GM18507 (cell line): ENCODE measurements at regions not wholly inside any gene's neighbourhood (a gene's known extent, or its start where the extent isn't known, plus 50 kb on each side); places are given as distances from the start of the nearest gene placed in this dataset.

Experiments
- DNase-seq: peaks from one replicate; pipeline ENCODE4 v3.0.0; 2011; ENCODE audit warnings: low read depth; ENCODE audit not compliant: insufficient read length; ENCODE audit errors: extremely low spot score
- FAIRE-seq: peaks from 2 replicates; lab custom pipeline; 2011; peaks lifted over from hg19 to GRCh38; lab: Jason Lieb, UNC

DNA sequence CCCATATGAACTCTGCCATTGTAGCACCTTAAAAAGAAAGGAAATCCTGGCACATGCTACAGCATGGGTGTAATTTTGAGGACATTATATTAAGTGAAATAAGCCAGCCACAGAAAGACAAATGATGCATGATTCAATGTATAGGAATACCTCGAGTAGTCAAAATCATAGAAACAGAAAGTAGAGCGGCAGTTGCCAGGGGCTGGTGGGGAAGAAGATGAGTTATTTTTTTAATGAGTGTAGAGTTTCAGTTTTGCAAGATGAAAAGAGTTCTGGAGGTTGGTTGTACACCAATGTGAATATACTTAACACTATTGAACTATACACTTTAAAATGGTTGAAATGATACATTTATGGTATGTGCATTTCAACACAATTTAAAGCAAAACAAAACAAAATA is 133.0 kb downstream of the ZDHHC21 start:
- DNase-seq, result no peak
- no peak for FAIRE-seq

DNA sequence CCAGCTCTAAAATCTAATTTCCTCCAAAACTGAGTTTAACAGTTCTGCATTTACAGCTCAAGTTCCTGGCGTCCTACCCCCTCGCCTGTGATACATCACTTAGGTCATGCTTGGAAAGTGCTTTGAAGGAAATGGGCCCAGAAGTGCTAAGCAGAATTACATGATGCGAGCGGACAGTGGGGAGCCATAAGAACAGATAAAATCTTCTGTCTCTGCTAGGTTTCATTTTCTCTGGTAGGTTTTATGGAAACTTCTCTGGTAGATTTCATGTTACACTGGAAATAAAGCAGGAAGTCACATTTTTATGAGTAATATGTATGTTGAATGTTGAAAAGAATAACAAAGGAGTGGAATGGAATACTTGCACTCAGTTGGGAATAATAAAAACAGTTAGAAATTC is 138.3 kb downstream of the ZDHHC21 start:
- DNase-seq (no peak), FAIRE-seq (no peak)

DNA sequence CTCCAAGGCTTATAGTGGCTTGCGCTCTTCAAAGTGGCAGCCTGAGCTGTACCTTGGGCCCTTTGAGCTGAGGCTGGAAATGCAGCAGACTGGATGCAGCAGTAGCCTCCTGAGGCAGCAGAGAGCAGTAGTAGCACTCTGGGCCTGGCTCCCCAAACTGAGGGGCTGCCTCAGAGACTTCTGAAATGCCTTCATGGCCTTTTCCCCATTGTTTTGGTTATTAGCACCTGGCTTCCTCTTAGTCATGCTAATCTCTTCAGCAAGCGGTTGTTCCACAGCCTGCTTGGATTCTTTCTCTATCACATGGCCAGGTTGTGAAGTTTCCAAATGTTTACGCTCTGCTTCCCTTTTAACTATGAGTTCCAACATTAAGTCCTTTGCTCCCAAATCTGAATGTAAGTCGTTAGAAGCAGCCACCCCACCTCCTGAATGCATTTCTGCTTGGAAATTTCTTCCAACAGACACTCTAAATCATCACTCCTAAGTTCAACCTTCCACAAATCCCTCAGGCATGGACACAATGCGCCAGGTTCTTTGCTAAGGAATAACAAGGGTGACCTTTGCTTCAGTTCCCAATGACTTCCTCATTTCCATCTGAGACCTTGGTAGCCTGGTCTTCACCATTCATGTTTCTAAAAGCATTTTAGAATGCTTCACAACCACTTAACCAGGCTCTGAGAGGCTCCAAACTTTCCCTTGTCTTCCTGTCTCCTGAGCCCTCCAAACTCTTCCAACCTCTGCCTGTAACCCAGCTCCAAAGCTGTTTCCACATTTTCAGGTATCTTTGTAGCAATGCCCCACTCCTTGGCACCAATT is 145.8 kb downstream of the ZDHHC21 start:
- FAIRE-seq, result no peak

DNA sequence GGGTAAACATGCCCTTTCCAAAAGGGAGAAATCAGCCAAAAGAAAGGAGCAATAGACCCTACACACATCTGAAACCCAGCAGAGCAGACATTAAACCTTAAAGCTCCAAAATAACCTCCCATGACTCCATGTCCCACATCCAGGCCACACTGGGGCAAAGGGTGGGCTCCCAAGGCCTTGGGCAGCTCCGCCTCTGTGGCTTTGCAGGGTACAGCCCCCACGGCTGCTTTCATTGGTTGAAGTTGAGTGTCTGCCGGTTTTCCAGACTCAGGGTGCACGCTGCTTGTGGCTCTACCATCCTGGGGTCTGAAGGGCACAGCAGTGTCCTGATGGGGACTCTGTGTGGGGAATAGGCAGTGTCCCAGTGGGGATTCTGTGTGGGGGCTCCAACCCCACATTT is 146.5 kb downstream of the ZDHHC21 start:
- no peak for FAIRE-seq
- DNase-seq, result no peak

More for the DNA sequence above, 145.8 kb downstream of the ZDHHC21 start:
- no peak for DNase-seq

DNA sequence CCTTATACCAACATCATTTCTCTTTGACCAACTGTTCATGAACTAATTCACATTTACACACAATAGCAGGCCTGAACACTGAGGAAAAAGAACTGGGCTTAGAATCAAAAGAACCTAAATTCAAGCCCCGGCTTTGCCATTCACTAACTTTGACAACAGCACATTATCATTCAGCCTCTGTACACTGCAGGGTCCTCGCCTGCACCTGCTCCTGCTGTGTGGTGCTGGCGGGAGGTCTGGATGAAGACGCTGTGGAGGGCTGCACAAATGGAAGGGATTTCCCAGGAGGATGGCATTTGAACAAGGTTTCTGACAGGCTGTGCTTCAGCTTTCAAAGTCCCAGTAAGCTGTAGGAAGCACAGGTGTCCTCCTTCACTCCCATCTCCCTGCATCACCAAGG is 151.2 kb downstream of the ZDHHC21 start:
- no peak for FAIRE-seq

DNA sequence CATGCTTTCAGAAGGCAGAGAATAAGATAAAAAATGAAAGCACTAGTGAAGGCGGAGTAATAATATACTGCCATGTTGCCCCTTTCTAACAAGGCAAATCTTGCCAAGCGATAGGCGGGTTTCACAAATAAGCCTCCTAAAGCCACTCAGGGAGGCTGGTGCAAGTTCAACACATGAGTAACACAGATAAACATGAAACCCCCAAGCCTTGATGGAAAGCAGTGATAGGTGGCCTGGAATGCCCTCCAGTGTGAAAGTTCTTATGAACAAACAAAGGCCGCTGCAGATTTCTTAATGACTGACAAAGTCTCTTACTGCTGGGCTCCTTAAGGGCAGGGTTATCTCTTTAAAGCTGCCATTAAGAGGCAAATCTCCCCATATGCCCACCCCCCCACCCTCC is 154.7 kb downstream of the ZDHHC21 start:
- FAIRE-seq, result no peak
- DNase-seq, result no peak

More for the DNA sequence above, 151.2 kb downstream of the ZDHHC21 start:
- no peak for DNase-seq

DNA sequence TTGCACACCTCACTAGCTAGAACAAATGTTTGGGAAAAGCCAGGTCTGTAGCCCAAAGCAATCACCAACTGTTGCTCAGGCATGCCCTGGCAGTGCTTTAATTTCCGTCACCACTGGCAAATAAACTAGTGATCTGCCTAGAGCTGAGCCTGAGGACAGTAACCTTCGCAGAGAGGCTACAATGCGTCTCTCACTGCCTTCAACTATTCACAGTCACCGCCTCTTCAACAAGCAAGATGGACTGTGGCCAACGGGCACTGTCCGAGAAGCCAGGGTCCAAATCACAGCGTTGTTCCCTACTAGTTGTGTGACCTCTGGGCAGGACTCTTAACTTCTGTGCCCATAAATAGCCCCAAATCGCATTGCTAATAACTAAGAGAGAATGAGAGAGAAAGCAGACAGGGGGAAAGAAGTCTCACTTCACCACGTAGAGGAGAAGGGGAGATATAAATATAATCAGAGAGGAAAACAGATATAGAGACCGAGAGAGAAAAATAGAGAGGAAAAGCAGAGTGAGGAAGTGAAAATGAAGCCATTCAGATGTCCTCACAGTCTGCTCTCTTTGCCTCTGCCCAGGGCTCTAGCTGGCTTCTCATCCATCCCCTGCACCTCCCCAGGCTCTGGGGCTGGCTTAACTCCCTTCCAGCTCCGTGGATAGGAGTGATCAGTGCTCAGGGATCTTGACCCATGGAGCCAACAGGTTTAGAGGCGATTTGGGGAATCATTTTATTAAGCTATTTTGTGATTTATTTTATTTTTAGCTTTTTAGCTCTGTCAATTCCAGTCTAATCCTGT is 157.9 kb downstream of the ZDHHC21 start:
- no peak for FAIRE-seq

DNA sequence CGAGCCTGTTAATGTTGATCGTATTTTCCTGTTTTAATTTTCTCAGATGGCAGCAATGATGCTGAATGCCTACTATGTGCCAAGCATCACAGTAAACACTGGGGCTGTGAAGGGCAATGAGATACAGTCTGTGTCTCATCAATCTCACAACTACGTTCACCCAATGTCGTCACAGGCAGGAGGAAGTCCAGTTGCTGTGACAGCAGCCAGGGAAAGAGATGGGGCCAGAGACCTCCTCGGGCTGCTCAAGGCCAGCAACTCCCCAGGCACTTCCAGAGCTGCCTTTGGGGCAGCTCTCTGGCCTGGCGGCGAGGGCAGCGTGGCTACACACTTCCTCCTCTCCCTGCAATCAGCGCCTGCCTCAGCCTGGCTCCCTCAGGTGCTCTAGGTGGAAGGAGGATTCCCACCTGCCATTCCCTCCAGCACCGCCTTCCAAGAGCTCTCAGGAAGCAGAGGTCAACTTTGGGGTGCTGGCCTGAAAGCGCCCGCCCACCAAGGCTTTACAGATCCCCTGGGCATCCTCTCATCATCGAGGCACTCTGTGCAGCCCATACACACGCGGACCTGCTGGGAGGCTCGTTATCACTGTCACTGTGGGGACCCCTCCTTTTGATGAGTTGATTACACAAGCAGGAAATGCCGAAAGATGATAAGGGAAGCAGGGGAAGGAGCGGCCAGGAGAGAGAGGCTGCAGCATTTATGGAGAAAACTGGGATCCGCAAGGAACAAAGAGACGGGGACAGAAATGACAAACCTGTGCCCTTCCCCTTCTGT is 159.2 kb downstream of the ZDHHC21 start:
- FAIRE-seq (no peak), DNase-seq (no peak)

More for the DNA sequence above, 157.9 kb downstream of the ZDHHC21 start:
- no peak for DNase-seq

DNA sequence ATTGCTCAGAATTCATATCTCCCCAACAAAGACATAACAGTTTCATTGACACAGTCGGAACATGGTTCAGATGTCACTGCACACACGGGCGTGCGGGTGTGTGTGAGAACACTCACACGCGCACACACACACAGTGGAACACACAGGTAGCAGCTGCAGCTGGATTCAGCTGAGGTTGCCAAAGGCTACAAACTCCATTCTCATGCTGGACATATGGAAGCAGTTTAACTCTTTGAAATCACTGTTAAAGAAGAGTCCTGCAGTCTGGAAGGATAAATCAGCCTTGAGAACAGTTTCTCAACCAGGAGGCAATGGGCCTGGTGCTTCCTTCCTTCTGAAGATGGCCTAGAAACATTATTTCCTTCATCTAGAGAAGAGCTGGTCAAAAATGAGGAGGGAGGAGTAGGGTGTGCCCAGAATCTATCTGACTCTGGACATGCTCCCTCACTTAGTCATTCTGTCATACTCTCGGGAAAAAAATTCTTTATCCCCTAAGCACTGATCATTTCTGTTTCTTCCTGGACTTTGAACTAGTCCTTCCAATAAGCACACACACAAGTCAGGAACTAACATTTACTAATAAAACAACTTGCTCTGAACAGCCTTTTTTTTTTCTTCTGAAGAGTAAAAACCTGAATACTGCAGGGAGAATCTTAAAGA is 160.6 kb downstream of the ZDHHC21 start:
- FAIRE-seq (no peak), DNase-seq (no peak)

DNA sequence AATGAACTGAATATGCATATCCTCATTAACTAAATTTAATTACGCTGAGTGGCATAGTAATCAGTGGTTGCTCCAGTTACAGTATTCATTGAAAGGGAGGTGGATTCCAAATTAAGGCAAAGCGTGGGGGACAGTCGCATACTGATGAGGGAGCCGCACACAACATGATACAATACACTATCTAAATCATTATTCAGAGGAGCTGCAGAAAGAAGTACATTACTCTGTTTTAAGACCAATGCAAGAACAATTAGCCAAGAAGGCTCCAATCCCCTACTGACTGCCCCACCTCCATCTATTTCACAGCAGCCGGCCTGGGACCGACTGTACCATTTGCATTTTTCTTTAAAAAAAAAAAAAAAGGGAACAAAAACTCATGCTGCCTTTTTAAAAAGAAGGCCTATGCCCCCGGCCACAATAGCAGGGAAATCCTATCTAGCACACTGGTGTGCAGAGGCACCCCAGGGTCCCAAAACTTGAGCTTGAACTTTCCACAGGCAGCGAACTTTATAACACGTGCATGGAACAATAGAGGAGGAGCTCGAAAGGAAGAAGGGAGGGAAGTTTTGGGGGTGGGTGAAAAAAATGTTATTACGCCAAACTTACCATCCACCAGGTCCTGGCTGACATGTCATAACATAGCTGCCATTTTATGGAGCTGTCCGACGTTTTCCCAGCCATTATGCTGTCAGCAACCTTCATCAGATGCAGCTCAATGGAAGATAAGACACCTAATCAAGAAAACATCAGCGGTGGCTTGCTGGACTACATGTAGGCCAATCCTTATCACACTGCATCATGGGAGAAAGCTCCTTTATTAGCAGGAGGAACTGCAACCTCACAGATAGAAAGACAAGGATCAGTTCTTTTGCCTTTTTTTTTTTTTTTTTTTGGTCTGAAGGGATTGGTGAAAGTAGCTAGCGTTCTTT is 161.6 kb downstream of the ZDHHC21 start:
- DNase-seq (no peak), FAIRE-seq (no peak)

DNA sequence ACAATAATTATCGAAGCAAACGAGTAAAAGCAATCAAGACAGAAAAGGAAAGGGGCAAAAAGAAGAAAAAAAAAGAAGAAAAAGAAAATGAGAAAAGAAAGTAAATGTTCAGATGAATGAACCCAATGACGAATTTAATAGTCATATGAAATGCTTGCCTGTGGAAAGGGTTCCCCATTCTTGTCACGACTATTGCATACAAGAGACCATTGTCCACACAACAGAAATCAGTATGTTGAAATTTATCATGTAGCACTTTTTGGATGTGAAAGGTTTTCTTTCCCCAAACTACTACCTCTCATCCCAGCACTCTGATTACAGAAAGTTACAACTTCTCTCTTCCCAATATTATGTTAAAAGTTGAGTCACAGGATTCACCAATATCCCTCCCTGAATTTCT is 162.4 kb downstream of the ZDHHC21 start:
- FAIRE-seq, result no peak
- no peak for DNase-seq

DNA sequence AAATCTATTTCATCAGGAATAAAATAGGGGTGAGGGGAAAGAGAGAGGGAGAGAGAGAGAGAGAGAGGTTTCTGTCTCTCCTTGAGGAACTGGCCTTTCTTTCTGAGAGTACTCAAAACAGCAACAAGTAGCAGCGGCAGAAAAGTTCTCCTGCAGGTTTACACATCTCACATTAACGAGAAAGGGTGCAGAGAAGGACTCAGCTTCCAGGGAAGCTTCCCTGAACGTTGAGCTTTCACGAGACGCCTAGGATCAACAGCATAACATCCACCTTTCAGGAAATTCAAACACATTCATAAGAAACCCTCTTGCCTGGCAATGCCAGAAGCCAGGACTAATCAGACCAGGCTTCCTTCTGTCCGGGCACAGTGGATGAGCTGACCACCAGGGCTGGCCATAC is 162.9 kb downstream of the ZDHHC21 start:
- FAIRE-seq (no peak), DNase-seq (no peak)

DNA sequence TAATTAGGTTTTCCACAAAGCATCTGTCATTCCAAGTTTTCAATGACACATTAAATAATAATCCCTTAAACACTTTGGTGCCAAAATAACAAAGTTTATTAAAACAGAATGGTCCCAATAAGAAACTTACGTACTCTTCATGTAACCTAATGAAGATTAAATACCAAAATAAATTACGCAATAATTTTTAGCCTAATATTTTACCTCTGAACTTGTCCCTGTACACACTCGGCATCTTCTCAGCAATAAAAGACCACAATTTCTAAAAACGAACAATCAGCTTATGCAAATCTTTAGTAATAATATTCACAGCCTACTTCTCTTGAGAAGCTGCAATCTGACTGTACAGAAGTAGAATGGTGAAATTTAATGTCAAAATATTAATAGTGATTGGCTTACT is 163.6 kb downstream of the ZDHHC21 start:
- DNase-seq (no peak), FAIRE-seq (no peak)

DNA sequence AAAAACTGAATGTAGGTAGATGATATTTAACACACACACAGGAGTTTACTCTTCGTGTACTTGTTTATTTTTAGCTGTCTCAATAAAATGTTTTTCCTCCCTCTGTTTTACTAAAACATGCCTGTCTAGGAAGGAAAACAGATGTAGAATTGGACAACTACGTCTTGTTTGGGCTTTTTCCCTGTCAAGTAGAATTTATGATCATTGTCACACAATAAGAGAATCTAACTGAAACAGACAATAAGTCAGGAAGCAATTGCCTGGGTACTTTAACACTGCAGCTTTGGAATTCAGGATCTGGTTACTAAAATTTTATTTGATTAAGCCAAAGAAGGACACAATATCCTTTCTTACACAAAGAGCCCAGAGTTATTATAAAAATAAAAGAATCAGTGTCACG is 164.2 kb downstream of the ZDHHC21 start:
- FAIRE-seq (no peak), DNase-seq (no peak)

DNA sequence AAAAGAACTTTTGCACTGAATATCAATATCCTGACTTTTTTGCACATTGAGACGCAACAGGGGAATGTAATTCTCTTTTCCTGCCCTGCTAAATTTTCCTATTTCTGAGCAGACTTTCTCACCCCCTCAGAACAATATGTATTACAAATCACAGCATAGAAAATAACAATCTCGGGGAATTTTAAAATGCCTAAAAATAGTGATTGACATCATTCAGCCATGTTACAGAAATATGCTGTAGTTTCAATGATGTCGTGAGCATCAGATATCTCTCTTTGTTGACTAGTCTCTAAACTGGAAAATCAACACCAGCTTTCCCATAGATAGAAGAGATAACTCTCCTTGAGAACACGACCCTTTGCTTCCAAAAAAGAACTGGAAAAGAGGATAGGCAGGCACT is 166.7 kb downstream of the ZDHHC21 start:
- FAIRE-seq (no peak), DNase-seq (no peak)

DNA sequence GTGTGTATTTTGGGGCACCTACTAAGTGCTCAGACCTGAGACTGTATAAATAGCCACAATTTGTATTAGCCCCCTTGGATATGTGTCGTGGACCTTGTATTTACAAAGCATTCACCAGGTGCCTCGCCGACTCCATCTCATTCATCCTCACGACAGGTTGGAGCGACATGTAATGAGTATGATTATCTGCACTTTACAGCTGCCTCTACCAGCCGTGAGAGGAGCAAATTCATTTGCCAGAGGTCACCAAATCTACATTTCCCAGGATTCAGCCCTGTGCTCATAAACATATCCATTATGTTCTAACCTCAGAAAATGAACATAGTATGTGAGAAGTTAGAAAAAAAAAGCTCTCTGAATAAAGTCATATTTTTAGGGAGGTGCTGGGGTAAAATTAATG is 167.4 kb downstream of the ZDHHC21 start:
- FAIRE-seq, result no peak
- DNase-seq, result no peak

DNA sequence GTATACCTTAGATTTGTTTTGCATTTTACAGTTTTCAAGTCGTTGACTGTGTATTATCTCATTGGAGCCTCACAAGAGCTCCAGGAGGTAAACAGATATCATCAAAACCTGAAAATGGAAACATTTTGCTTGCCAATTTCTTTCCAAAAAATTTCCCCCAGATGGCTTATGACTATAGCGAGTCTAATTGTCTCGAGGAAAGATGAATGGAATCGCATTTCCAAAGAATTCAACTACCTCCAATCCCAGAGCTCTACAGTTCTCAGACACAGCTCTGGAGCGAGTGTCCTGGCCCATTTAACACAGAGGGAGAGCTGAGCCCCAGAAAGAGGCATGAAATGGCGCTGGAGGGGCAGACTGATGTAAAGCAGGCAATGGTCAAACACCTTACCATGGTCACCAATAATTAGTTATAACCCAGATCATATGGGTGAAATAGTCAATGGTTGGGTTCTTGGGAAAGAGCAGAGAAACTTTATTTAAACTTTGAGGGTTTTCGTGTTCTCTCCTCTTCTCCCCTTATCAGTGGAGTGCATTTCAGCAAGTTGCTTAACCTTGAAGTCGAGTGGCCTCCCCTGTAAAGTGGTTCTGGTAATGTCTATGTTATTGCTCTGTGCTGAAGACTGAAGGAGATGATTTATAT is 168.2 kb downstream of the ZDHHC21 start:
- no peak for DNase-seq
- FAIRE-seq, result no peak

DNA sequence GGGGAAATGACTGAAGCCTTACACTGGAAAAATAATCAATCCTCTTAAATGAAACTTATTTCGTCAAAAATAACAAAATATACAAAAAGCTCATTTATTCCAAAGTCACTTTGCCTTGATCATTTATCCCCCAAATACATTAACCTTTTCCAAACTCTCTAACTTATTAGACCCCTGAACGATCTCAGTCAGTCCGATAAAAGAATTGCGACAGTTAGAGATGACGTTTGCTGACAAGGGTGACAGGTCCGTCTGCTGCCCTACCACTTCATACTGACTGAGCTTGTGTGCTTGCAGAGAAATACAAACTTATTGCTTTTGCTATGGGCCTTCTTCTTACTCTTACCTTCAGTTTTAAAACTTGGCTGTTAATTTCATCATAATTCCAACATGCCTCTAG is 169.7 kb downstream of the ZDHHC21 start:
- FAIRE-seq (no peak), DNase-seq (no peak)
